SH-SY5Y (cell line): ENCODE measurements at regions not wholly inside any gene's neighbourhood (a gene's known extent, or its start where the extent isn't known, plus 50 kb on each side); places are given as distances from the start of the nearest gene placed in this dataset.

Experiments
- GATA2 ChIP-seq: IDR thresholded peaks from 2 replicates; pipeline ENCODE4 v1.6.1; 2011; ENCODE audit warnings: mild to moderate bottlenecking, low read depth, low read length
- GATA3 ChIP-seq: IDR thresholded peaks from 2 replicates; pipeline ENCODE4 v1.6.1; 2011; ENCODE audit warnings: low read depth, mild to moderate bottlenecking, low read length, moderate library complexity

DNA sequence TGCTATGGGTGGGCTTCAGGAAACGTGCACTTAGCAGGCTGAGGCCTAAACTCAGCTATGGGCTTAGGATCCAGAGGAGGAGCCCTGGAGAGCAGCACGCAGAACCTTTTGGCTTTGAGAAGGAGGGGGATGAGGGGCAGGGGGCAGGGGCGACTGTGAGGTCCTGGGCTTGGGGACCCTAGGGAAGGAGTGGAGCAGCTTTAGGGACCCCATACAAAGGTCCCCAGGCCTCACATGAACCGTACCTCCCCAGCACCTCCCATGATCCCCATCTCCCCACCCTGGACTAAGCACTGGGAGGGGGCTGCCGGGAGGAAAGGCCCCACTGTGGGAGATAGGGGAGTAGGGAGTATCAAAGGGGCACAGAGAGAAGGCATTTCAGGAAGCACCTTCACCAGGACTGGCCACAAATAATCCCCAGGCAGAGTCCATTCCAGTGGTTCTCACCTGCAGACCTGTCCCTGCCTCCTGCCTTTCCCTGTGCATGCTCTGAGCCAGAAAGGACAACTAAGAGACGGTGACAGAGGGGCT is 62.0 kb upstream of the KLF13 start:
- TF ChIP-seq GATA2 (no peak), GATA3 (no peak)
